HUES6 (cell line): ENCODE measurements at regions not wholly inside any gene's neighbourhood (a gene's known extent, or its start where the extent isn't known, plus 50 kb on each side); places are given as distances from the start of the nearest gene placed in this dataset.

Experiments used
- H3K27ac ChIP-seq: 2 replicates; pipeline ENCODE4 v1.7.0; 2013; ENCODE audit warnings: low read depth, mild to moderate bottlenecking, low read length, inconsistent platforms
- H3K27me3 ChIP-seq: 2 replicates; pipeline ENCODE4 v1.6.1; 2013; ENCODE audit warnings: low read length; ENCODE audit not compliant: control insufficient read depth, insufficient read depth
- H3K36me3 ChIP-seq: 2 replicates; pipeline ENCODE4 v1.6.1; 2013; ENCODE audit warnings: low read length; ENCODE audit not compliant: control insufficient read depth, insufficient read depth
- H3K4me1 ChIP-seq: 2 replicates; pipeline ENCODE4 v1.6.1; 2013; ENCODE audit warnings: low read length; ENCODE audit not compliant: control insufficient read depth, insufficient read depth
- H3K4me3 ChIP-seq: 2 replicates; pipeline ENCODE4 v1.5.1; 2013; ENCODE audit warnings: low read depth, low read length
- H3K9ac ChIP-seq: one replicate; pipeline ENCODE4 v1.6.1; 2013; ENCODE audit warnings: mild to moderate bottlenecking, low read length
- H3K9me3 ChIP-seq: 2 replicates; pipeline ENCODE4 v1.6.1; 2013; ENCODE audit warnings: low read depth, low read length; ENCODE audit not compliant: control insufficient read depth, insufficient read depth

DNA sequence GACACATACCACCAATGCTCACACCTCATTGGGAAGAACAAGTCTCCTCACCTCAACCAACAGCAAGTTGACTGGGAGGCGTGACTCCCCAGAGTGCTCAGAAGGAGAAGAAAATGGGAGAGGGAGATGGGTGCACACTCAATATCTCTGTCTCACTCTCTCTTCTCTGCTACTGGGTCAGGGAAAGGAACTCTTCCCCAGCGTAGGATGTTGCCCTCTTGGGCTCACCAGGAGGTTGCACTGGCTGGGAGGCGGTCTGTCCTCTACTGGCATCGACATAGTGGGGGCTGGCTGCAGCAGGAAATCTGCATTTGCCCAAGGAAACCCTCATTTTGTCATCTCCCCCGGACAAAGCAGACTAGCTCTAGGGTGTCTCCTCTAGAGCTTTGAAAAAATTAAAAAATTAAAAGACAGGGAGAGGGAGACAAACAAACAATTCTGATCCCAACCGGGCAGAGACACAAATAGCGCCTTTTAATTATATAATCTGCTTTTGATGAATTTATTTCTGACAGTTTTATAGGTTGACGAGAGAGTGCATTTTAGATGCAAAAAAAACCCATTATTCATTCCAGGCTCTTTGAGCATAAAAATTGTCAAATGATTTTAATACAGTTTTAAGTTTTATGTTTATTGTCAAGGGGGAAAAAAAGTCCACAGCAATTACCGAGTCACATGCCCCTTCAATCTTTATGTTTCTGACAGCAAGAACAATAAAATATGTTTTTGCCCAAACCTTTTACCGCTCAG lies 179.3 kb upstream of the MVB12B start:
- Histone ChIP-seq H3K4me3 (no peak overlapping the region), H3K9me3 (no peaks in the 10 kb centered on the region), H3K9ac (no peak overlapping the region), H3K4me1 (peaks cover 19% of the 10 kb centered on the region; the same call in 1 of the 2 replicates), H3K27ac (no peak overlapping the region), H3K36me3 (no peaks in the 10 kb centered on the region), H3K27me3 (peaks cover 46% of the 10 kb centered on the region)

DNA sequence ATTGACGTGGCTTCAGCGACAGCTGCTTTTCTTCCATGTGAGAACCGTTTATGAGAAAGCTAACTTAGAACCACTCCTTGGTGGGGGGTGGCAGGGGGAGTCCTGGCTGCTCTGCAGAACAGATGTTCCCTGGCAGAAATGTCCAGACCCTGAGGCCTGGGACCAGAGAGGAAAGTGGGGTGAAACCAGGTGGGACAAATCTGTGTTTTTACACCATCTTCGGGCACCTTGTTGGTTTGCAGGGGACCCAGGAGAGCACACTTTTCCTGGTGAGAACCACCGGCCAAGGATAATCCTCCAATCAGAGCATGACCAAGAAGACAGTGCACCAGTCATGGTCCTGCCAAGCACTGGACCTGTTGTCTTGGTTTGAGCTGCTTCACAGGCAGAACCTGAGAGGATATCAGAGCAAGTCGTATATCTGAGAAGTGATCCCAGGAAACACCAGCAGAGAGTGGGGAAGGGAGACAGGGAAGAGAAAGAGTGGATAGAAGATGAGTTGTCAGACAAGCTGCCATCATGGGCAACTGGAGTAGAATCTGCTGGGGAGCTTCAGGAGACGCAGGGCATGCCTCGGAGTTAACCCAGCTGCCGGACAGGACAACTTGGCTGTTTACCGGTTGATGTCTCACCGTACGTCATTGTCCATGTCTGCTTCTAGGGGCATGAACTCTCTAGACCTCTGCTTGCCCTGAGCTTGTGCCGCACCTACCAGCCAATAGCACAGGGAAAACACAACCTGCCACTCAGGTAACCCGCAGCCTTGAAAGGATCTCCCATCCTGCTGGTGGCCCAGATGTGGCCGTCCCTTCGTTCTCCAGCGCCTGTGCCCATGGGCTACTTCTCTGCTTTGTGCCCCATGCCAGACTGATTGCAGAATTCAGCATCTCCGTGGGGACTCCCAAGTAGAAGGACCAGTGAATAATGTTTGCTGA lies 178.4 kb upstream of the MVB12B start:
- H3K9me3 ChIP-seq = no peaks in the 10 kb centered on the region
- no peaks in the 10 kb centered on the region for H3K36me3 ChIP-seq
- no peak overlapping the region for H3K9ac ChIP-seq
- no peak overlapping the region for H3K27ac ChIP-seq
- peaks cover 46% of the 10 kb centered on the region for H3K27me3 ChIP-seq
- peaks cover 19% of the 10 kb centered on the region; the same call in 1 of the 2 replicates for H3K4me1 ChIP-seq
- no peak overlapping the region for H3K4me3 ChIP-seq

DNA sequence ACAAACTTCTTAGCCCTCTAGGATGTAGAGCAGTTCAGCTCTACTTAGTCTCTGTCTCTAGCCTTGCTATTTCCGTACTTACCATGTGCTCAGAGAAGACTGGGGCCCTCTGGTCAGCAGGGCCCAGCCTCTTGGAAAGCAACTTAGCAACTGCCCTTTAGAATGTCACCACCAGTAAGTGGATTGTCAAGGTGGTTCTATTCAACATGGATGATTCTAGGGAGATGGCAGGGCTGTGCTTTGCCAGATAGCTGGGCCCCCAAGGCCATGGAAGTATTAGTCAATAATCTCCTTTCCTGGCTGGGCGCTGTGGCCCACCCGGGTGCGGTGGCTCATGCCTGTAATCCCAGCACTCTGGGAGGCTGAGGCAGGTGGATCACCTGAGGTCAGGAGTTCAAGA lies 177.6 kb upstream of the MVB12B start:
- Histone ChIP-seq H3K27ac (no peak overlapping the region), H3K9ac (no peak overlapping the region), H3K4me3 (no peak overlapping the region), H3K9me3 (no peaks in the 10 kb centered on the region), H3K27me3 (peaks cover 46% of the 10 kb centered on the region), H3K4me1 (peaks cover 19% of the 10 kb centered on the region; the same call in 1 of the 2 replicates), H3K36me3 (no peaks in the 10 kb centered on the region)

DNA sequence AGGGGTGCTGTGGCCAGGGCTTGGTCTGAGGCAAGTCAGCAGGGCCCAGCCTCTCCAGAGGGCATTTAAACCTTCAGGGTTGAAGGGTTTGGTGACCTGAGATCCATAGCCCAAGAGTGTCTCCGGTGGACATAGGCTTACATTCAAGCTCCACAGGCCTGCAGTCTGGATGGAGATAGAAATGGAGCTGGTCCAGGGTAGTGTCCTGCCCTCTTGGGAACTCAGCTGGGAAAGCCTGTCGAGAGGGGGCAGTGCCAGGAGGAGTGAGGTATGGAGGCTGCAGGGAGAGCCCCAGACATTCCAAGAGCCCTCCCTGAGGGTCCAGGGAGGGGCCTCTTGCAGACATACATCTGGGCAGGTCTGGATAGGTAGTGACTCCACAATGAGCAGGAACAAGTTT lies 177.0 kb upstream of the MVB12B start:
- no peak overlapping the region for H3K27ac ChIP-seq
- no peak overlapping the region for H3K9ac ChIP-seq
- no peak overlapping the region for H3K4me3 ChIP-seq
- H3K9me3 ChIP-seq = no peaks in the 10 kb centered on the region
- H3K27me3 ChIP-seq = peaks cover 45% of the 10 kb centered on the region
- peaks cover 19% of the 10 kb centered on the region; the same call in 1 of the 2 replicates for H3K4me1 ChIP-seq
- no peaks in the 10 kb centered on the region for H3K36me3 ChIP-seq

DNA sequence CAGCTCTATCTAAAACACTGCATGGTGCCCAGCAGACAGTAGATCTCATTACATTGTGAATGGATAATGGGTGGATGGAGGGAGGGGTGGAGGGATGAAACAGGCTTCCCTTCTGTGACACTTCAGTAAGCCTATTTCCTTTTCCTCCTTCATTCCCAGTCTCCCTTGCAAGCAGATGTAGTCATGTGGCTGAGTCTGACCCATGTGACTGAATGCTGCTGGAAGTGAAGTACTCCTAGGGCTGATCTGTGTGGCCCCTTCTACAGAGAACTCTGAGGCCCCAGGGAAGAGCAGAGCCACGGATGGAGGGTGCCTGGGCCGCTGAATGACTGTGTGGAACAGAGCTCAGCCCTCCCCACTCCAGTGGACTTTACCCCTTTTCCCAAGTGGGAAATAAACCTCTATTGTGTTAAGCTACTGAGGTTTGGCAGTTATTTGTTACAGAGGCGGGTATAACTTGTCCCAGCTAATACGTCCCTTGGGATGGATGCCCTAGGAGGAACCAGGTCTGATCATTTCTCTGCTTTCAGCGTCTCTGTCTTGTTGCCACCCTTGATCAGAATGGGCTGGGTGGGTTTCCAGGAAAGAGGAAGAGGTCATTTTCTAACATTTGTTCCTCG lies 176.1 kb upstream of the MVB12B start:
- Histone ChIP-seq H3K27me3 (peaks cover 36% of the 10 kb centered on the region), H3K36me3 (no peaks in the 10 kb centered on the region), H3K4me1 (peaks cover 19% of the 10 kb centered on the region; the same call in 1 of the 2 replicates), H3K9ac (no peak overlapping the region), H3K27ac (no peak overlapping the region), H3K4me3 (no peak overlapping the region), H3K9me3 (no peaks in the 10 kb centered on the region)

DNA sequence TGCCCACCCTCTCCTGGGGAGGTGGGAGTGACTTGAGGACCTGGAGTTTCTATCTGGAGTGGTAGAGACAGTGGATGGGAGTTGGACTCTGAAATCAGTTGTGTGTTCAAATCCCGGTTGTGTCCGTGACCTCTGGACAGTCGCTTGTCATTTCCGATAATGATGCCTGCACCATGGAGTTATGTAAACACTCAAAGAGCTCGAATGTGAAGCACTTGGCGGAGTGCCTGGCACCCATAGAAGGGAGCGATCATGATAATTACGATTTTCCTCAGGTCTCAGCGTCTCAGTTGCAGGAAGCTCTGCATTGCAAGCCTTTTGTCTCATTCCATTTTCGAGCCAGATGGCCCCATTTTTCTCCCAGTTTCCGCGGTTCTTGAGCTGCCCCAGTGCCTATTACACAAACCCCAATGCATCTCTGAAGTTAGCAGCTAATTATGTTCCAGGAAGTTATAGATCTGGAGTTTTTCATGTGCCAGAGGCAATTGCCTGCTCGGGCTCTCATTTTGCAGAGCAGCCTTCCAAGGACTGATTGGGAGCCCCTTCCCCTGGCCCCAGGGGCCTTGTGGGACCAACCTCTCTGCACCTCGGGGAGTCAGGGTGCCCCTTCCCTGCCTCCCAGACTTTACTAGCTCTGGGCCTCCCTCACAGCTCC lies 175.5 kb upstream of the MVB12B start:
- Histone ChIP-seq H3K9ac (no peak overlapping the region), H3K4me3 (no peak overlapping the region)

DNA sequence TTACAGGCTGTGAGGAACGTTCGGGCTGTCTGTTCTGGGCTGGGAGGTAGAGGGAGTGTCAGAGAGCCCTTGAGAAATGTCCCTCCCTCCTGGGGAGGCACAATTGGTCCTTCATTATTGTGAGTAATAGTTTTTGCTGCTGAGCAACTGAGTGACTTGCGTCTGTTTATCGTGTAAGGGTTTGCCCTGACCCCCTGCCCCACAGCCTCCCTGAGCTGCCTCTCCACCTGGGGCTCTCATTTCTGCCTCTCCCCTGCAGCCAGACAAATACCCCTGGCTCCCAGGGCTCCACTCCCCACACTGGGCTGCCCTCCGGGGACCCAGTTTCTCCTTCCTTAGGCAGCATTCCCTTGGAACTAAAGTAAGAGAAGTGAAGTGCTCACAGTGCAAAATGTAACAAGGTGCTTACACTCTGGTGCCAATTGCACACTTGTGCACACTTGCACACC lies 174.9 kb upstream of the MVB12B start:
- Histone ChIP-seq H3K27ac (no peak overlapping the region), H3K4me1 (peaks cover 11% of the 10 kb centered on the region; the same call in 1 of the 2 replicates), H3K9ac (no peak overlapping the region)

More for the DNA sequence above, 175.5 kb upstream of the MVB12B start:
- Histone ChIP-seq H3K36me3 (no peaks in the 10 kb centered on the region), H3K9me3 (no peaks in the 10 kb centered on the region), H3K4me1 (peaks cover 15% of the 10 kb centered on the region; the same call in 1 of the 2 replicates), H3K27ac (no peak overlapping the region), H3K27me3 (peaks cover 35% of the 10 kb centered on the region)

DNA sequence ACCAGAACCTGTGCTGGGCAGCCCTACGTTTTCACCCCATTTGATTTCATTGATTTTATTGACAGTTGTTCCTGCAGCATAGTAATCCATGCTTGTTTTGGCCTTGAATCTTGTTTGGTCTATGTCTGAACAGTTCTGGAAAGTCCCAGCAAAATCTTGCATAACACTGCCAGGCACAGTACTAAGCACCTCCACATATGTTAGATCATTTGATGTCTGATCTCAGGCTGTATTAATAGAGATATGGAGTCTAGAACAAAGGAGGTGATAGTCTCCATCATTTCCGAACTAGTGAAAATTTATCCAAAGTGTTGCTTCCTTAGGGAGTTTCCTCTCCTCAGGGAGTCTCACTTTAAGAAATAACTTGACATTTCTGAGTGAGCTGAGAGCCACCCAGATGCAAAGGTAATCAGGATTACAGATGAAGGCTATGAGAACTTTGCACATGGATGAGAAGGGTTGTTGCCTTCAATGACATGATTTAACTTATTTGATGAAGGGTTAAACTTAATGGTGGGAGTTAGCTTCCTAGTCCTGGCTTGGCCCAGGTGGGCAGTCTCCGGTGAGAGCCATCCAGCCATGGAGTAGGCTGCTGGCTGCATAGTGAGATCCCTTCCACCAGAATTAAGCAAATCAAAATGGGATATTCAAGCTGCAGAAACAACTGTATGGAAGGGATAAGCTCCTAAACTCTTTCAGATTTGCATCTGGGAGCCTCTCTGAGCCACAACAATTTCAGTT lies 173.8 kb upstream of the MVB12B start:
- peaks cover 19% of the 10 kb centered on the region for H3K4me1 ChIP-seq
- H3K4me3 ChIP-seq = no peak overlapping the region
- peaks cover 21% of the 10 kb centered on the region for H3K27me3 ChIP-seq
- no peaks in the 10 kb centered on the region for H3K36me3 ChIP-seq
- no peak overlapping the region for H3K27ac ChIP-seq
- no peaks in the 10 kb centered on the region for H3K9me3 ChIP-seq
- H3K9ac ChIP-seq = no peak overlapping the region

More for the DNA sequence above, 174.9 kb upstream of the MVB12B start:
- Histone ChIP-seq H3K9me3 (no peaks in the 10 kb centered on the region), H3K36me3 (no peaks in the 10 kb centered on the region), H3K4me3 (no peak overlapping the region), H3K27me3 (peaks cover 31% of the 10 kb centered on the region)

DNA sequence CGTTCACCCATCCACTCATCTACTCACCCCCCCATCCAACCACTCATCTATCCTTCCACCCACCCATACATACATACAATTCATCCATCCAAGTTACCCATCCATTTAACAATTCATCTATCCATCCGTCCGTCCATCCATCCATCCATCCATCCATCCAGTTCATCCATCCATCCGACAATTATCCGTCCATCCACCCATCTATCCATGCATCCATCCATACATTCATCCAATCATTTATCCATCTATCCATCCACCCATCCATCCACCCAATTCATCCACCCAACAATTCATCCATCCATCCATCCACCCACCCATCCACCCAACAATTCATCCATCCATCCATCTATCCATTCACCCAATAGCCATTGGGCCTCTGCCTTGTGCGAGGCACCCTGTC lies 173.2 kb upstream of the MVB12B start:
- H3K9ac ChIP-seq = no peak overlapping the region
- peaks cover 19% of the 10 kb centered on the region for H3K4me1 ChIP-seq
- H3K27me3 ChIP-seq = peaks cover 15% of the 10 kb centered on the region
- no peaks in the 10 kb centered on the region for H3K36me3 ChIP-seq
- no peak overlapping the region for H3K27ac ChIP-seq
- H3K4me3 ChIP-seq = no peak overlapping the region
- no peaks in the 10 kb centered on the region for H3K9me3 ChIP-seq
